ENCODE measurements at regions not wholly inside any gene's neighbourhood (a gene's known extent, or its start where the extent isn't known, plus 50 kb on each side); places are given as distances from the start of the nearest gene placed in this dataset.

GRCh38 chr4:173752610-173753230 is 222.7 kb upstream of the HAND2 start:
- no peak overlapping the region for H3K4me3 ChIP-seq (ENCODE audit: insufficient read depth, low read depth, low read length)
- H3K9ac ChIP-seq (ENCODE audit: low read length): no peak overlapping the region
- no peaks in the 10 kb centered on the region for H3K4me1 ChIP-seq (ENCODE audit: insufficient read depth, low read length)
- H3K36me3 ChIP-seq (ENCODE audit: insufficient read depth, low read length): no peaks in the 10 kb centered on the region
- Mint-ChIP-seq H3K36me3 (ENCODE audit: low read depth, unreplicated experiment) (no peaks in the 10 kb centered on the region), H3K9me3 (ENCODE audit: unreplicated experiment) (no peaks in the 10 kb centered on the region), H3K27me3 (ENCODE audit: low read depth, unreplicated experiment) (no peaks in the 10 kb centered on the region), H3K27ac (ENCODE audit: unreplicated experiment) (no peak overlapping the region), H3K4me1 (ENCODE audit: low read depth, unreplicated experiment) (no peaks in the 10 kb centered on the region), H3K4me3 (ENCODE audit: unreplicated experiment) (no peak overlapping the region)
- no peaks in the 10 kb centered on the region for H3K79me2 ChIP-seq (ENCODE audit: insufficient read depth, low read length)
- no peak overlapping the region for H3K27ac ChIP-seq (ENCODE audit: low read depth, low read length)
- no peak overlapping the region for H2AFZ ChIP-seq (ENCODE audit: low read depth, low read length)
- TF ChIP-seq CTCF (IDR thresholded peaks at IDR 0.05; ENCODE audit: insufficient read depth, low read depth, low read length) (no peak), EZH2 (IDR thresholded peaks at IDR 0.05; ENCODE audit: insufficient read depth, low read length) (no peak)
- no peaks in the 10 kb centered on the region for H4K20me1 ChIP-seq (ENCODE audit: insufficient read depth, low read length)
- DNase-seq (ENCODE audit: low read depth) (no peak), FAIRE-seq (no peak)
- no peaks in the 10 kb centered on the region for H3K9me3 ChIP-seq (ENCODE audit: insufficient read depth, low read depth, low read length)
- no peak overlapping the region for H3K4me2 ChIP-seq (ENCODE audit: low read length)
- no peaks in the 10 kb centered on the region for H3K27me3 ChIP-seq (ENCODE audit: insufficient read depth, low read length)

GRCh38 chr4:173748353-173748752 is 218.3 kb upstream of the HAND2 start:
- no peak for TF ChIP-seq EZH2 (IDR thresholded peaks at IDR 0.05; ENCODE audit: insufficient read depth, low read length)
- no peak for TF ChIP-seq CTCF (IDR thresholded peaks at IDR 0.05; ENCODE audit: insufficient read depth, low read depth, low read length)
- H3K36me3 Mint-ChIP-seq (ENCODE audit: low read depth, unreplicated experiment): no peaks in the 10 kb centered on the region
- H3K4me3 Mint-ChIP-seq (ENCODE audit: unreplicated experiment): no peak overlapping the region
- H3K27me3 Mint-ChIP-seq (ENCODE audit: low read depth, unreplicated experiment): no peaks in the 10 kb centered on the region
- no peaks in the 10 kb centered on the region for H3K79me2 ChIP-seq (ENCODE audit: insufficient read depth, low read length)
- no peaks in the 10 kb centered on the region for H3K4me1 Mint-ChIP-seq (ENCODE audit: low read depth, unreplicated experiment)
- H3K9ac ChIP-seq (ENCODE audit: low read length): no peak overlapping the region
- no peak overlapping the region for H3K4me2 ChIP-seq (ENCODE audit: low read length)
- H3K27ac ChIP-seq (ENCODE audit: low read depth, low read length): no peak overlapping the region
- no peak overlapping the region for H3K27ac Mint-ChIP-seq (ENCODE audit: unreplicated experiment)
- FAIRE-seq: no peak
- no peaks in the 10 kb centered on the region for H3K27me3 ChIP-seq (ENCODE audit: insufficient read depth, low read length)
- no peaks in the 10 kb centered on the region for H3K4me1 ChIP-seq (ENCODE audit: insufficient read depth, low read length)
- H3K4me3 ChIP-seq (ENCODE audit: insufficient read depth, low read depth, low read length): no peak overlapping the region
- DNase-seq (ENCODE audit: low read depth): no peak
- no peaks in the 10 kb centered on the region for H4K20me1 ChIP-seq (ENCODE audit: insufficient read depth, low read length)
- no peaks in the 10 kb centered on the region for H3K9me3 Mint-ChIP-seq (ENCODE audit: unreplicated experiment)
- no peak overlapping the region for H2AFZ ChIP-seq (ENCODE audit: low read depth, low read length)
- H3K9me3 ChIP-seq (ENCODE audit: insufficient read depth, low read depth, low read length): no peaks in the 10 kb centered on the region
- H3K36me3 ChIP-seq (ENCODE audit: insufficient read depth, low read length): no peaks in the 10 kb centered on the region

- Histone ChIP-seq H3K4me1 (ENCODE audit: insufficient read depth, low read length) (no peaks in the 10 kb centered on the region), H3K79me2 (ENCODE audit: insufficient read depth, low read length) (no peaks in the 10 kb centered on the region), H3K36me3 (ENCODE audit: insufficient read depth, low read length) (no peaks in the 10 kb centered on the region), H3K4me3 (ENCODE audit: insufficient read depth, low read depth, low read length) (no peak overlapping the region), H2AFZ (ENCODE audit: low read depth, low read length) (no peak overlapping the region), H4K20me1 (ENCODE audit: insufficient read depth, low read length) (no peaks in the 10 kb centered on the region), H3K9ac (ENCODE audit: low read length) (no peak overlapping the region), H3K27ac (ENCODE audit: low read depth, low read length) (no peak overlapping the region), H3K9me3 (ENCODE audit: insufficient read depth, low read depth, low read length) (no peaks in the 10 kb centered on the region), H3K27me3 (ENCODE audit: insufficient read depth, low read length) (no peaks in the 10 kb centered on the region), H3K4me2 (ENCODE audit: low read length) (no peak overlapping the region)
- Mint-ChIP-seq H3K27me3 (ENCODE audit: low read depth, unreplicated experiment) (no peaks in the 10 kb centered on the region), H3K4me1 (ENCODE audit: low read depth, unreplicated experiment) (no peaks in the 10 kb centered on the region), H3K36me3 (ENCODE audit: low read depth, unreplicated experiment) (no peaks in the 10 kb centered on the region), H3K4me3 (ENCODE audit: unreplicated experiment) (no peak overlapping the region), H3K9me3 (ENCODE audit: unreplicated experiment) (no peaks in the 10 kb centered on the region), H3K27ac (ENCODE audit: unreplicated experiment) (no peak overlapping the region)
- no peak for DNase-seq (ENCODE audit: low read depth)
- FAIRE-seq: no peak
- no peak for TF ChIP-seq CTCF (IDR thresholded peaks at IDR 0.05; ENCODE audit: insufficient read depth, low read depth, low read length)
- TF ChIP-seq EZH2 (IDR thresholded peaks at IDR 0.05; ENCODE audit: insufficient read depth, low read length): no peak
Measured at GRCh38 chr4:173747537-173748257, 217.7 kb upstream of the HAND2 start.
